K562 (cell line): ENCODE measurements at regions not wholly inside any gene's neighbourhood (a gene's known extent, or its start where the extent isn't known, plus 50 kb on each side); places are given as distances from the start of the nearest gene placed in this dataset.
A peak's percentile ranks its signal among the peaks of the same experiment; 100 is the strongest.
"Not testable (repeated sequence)": the region's sequence is repeated elsewhere in the genome, so short reads cannot be mapped to it uniquely, and the experiment has no call there.

Source experiments
- ATAC-seq: fragments of 200-7000 bp; cut with Tn5 transposase; 3 replicates; pipeline ENCODE4 v1.9.1; 2020; ENCODE audit warnings: moderate library complexity
- BruUV-seq: library from RNA; stranded (reverse); fragments of 400-500 nt; replicated peaks from 2 replicates; lab custom pipeline; 2021; lab: Mats Ljungman, UMichigan
- CTCF ChIA-PET: fragments of 300-600 bp; formaldehyde crosslinking; extraction: SDS; loops from one replicate; lab custom pipeline; 2021; ENCODE audit warnings: low intra/inter-chr PET ratio; lab: Yijun Ruan, JAX
- POLR2A ChIA-PET: fragments of 300-600, 350-650 bp; sonication (Branson Sonifier 250); formaldehyde crosslinking; extraction: SDS; loops from one replicate; lab custom pipeline; 2021; ENCODE audit warnings: antibody characterized with exemption, inconsistent platforms; lab: Yijun Ruan, JAX
- DNase-seq, 4 experiments: peaks; one replicate each; pipeline versions ENCODE4 v3.0.0 to v3.0.0-alpha.2; 2011 to 2018; ENCODE audit warnings: low spot score in 3 of 4, mixed read lengths in 3 of 4; ENCODE audit errors: extremely low read depth in 1 of 4
- FAIRE-seq: peaks from 2 replicates; lab custom pipeline; 2011; peaks lifted over from hg19 to GRCh38; lab: Jason Lieb, UNC
- H2AFZ ChIP-seq: 2 replicates; pipeline ENCODE4 v1.6.0; 2011; ENCODE audit warnings: low read depth, low read length, control low read depth, inconsistent platforms
- H3K27ac ChIP-seq: fragments of 200-600 bp; 3 replicates; pipeline ENCODE4 v1.8.0; 2011; ENCODE audit warnings: low read depth, mild to moderate bottlenecking, control low read depth, inconsistent platforms, low read length, moderate library complexity, mixed read lengths; ENCODE audit errors: extremely low read depth
- H3K27me3 ChIP-seq, 2 experiments: fragments of 300-600 bp in 1 of 2; 2 replicates in 1 of 2; 3 replicates in 1 of 2; pipeline versions ENCODE4 v1.6.0 to v1.8.0; 2011; ENCODE audit warnings: inconsistent platforms in 2 of 2, low read length in 2 of 2, mild to moderate bottlenecking in 1 of 2, mixed read lengths in 1 of 2, moderate library complexity in 1 of 2; ENCODE audit not compliant: control insufficient read depth in 2 of 2, insufficient read depth in 2 of 2
- H3K36me3 ChIP-seq: fragments of 300-600 bp; 3 replicates; pipeline ENCODE4 v1.8.0; 2011; ENCODE audit warnings: mild to moderate bottlenecking, low read length, inconsistent platforms; ENCODE audit not compliant: control insufficient read depth, insufficient read depth
- H3K4me1 ChIP-seq, 2 experiments: fragments of 200-600 bp in 1 of 2; replicated peaks in 1 of 2; 2 replicates in 1 of 2; 3 replicates in 1 of 2; pipeline versions ENCODE4 v1.5.1 to v1.8.0; 2011; ENCODE audit warnings: inconsistent platforms in 2 of 2, low read length in 2 of 2, mild to moderate bottlenecking in 1 of 2, mixed read lengths in 1 of 2, moderate library complexity in 1 of 2; ENCODE audit not compliant: control insufficient read depth in 2 of 2, insufficient read depth in 2 of 2
- H3K4me2 ChIP-seq: 2 replicates; pipeline ENCODE4 v1.6.1; 2011; ENCODE audit warnings: low read length, control low read depth, inconsistent platforms, mixed read lengths; ENCODE audit not compliant: insufficient read depth
- H3K4me3 ChIP-seq: fragments of 200-600 bp; sonication (generic), shearing (Covaris generic); 2 replicates; pipeline ENCODE4 v1.5.1; 2016; ENCODE audit warnings: control low read depth, inconsistent platforms
- H3K79me2 ChIP-seq: fragments of 200-600 bp; 3 replicates; pipeline ENCODE4 v1.8.0; 2011; ENCODE audit warnings: low read length, inconsistent platforms; ENCODE audit not compliant: control insufficient read depth, insufficient read depth
- H3K9ac ChIP-seq, 2 experiments: 2 replicates each; pipeline versions ENCODE4 v1.6.0 to v1.6.1; 2011; ENCODE audit warnings: low read depth in 2 of 2, low read length in 2 of 2, control low read depth in 1 of 2, inconsistent platforms in 1 of 2, mild to moderate bottlenecking in 1 of 2, mixed read lengths in 1 of 2; ENCODE audit not compliant: insufficient read depth in 1 of 2
- H3K9me1 ChIP-seq: one replicate; pipeline ENCODE4 v1.6.0; 2011; ENCODE audit warnings: inconsistent platforms, mild to moderate bottlenecking, low read length, moderate library complexity; ENCODE audit not compliant: control insufficient read depth, insufficient read depth
- H3K9me3 ChIP-seq: replicated peaks from 2 replicates; pipeline ENCODE4 v1.5.1; 2011; ENCODE audit warnings: low read depth, low read length, inconsistent platforms; ENCODE audit not compliant: control insufficient read depth, insufficient read depth
- H4K20me1 ChIP-seq: replicated peaks from 2 replicates; pipeline ENCODE4 v1.6.1; 2011; ENCODE audit warnings: low read length, inconsistent platforms, mixed read lengths; ENCODE audit not compliant: control insufficient read depth, insufficient read depth
- NFIX ChIP-seq: fragments of 250-450 bp; sonication (Bioruptor Pico); IDR thresholded peaks from 2 replicates; pipeline ENCODE4 v1.4.0; 2020; ENCODE audit warnings: low read depth, mild to moderate bottlenecking, moderate library complexity
- PRMT5 ChIP-seq: sonication (generic); formaldehyde crosslinking; IDR thresholded peaks from 2 replicates; pipeline ENCODE4 v1.5.0; 2020; ENCODE audit warnings: missing genetic modification reagents
- SMARCC2 ChIP-seq: fragments of 450-650 bp; IDR thresholded peaks from 2 replicates; pipeline ENCODE4 v1.6.1; 2017; ENCODE audit warnings: antibody characterized with exemption, moderate library complexity, mild to moderate bottlenecking, low read depth
- SUPT5H ChIP-seq: fragments of 450-650 bp; IDR thresholded peaks from 2 replicates; pipeline ENCODE4 v1.6.1; 2016
- U2AF1 ChIP-seq: fragments of 200-400 bp; formaldehyde crosslinking; optimal IDR thresholded peaks from 2 replicates; pipeline ENCODE3; 2017; ENCODE audit warnings: mild to moderate bottlenecking, low read depth, low read length, moderate library complexity
- ZNF696 ChIP-seq: fragments of 250-450 bp; sonication (Bioruptor Pico); conservative IDR thresholded peaks from 2 replicates; pipeline ENCODE4 v1.4.0; 2020; ENCODE audit warnings: mild to moderate bottlenecking, moderate library complexity
- WGBS: fragments of 100-300 bp; shearing (Covaris generic); methylation state at CpG from one replicate; pipeline ENCODE4 v1.1.6; 2016; ENCODE audit warnings: low coverage, mixed read lengths; ENCODE audit not compliant: insufficient coverage; ENCODE audit errors: missing lambda C conversion rate; 5-methylcytosine and 5-hydroxymethylcytosine counted together
- in situ Hi-C: fragments of 300-500 bp; cut with MboI; formaldehyde crosslinking; loops from 4 replicates; pipeline ENCODE4 v1.15.0; 2018; ENCODE audit warnings: inconsistent platforms, mixed read lengths
- intact Hi-C: fragments of 100-400 bp; cut with micrococcal nuclease; formaldehyde crosslinking; loops from 2 replicates; pipeline ENCODE4 v1.14.2; 2022
- TF ChIP-seq, protein P1 (sequence below): IDR thresholded peaks from 2 replicates; pipeline ENCODE4 v1.6.1; 2016; ENCODE audit warnings: missing genetic modification characterization, missing compliant biosample characterization
- TF ChIP-seq, protein P2 (sequence below), 2 experiments: fragments of 450-650 bp in 1 of 2; IDR thresholded peaks; 2 replicates each; pipeline ENCODE4 v1.6.1; 2011 to 2017; ENCODE audit warnings: low read depth in 2 of 2, antibody characterized with exemption in 1 of 2, borderline replicate concordance in 1 of 2, low read length in 1 of 2, mild to moderate bottlenecking in 1 of 2, mixed read lengths in 1 of 2; ENCODE audit not compliant: control insufficient read depth in 1 of 2

DNA sequence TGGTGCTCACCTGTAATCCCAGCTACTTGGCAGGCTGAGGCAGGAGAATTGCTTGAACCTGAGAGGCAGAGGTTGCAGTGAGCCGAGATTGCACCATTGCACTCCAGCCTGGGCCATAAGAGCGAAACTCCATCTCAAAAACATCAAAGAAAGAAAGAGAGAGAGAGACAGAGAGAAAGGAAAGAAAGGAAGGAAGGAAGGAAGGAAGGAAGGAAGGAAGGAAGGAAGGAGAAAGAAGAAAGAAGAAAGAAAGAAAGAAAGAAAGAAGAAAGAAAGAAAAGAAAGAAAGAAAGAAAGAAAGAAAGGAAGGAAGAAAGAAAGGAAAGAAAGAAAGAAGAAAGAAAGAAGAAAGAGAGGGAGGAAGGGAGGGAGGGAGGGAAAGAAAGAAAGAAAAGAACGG is 69.4 kb upstream of the SLC25A33 start:
- H3K4me1 ChIP-seq, H3K9ac ChIP-seq, H2AFZ ChIP-seq, H3K4me2 ChIP-seq, H3K9me3 ChIP-seq, ATAC-seq, H3K36me3 ChIP-seq, in situ Hi-C loops, FAIRE-seq, H3K4me3 ChIP-seq, H3K9me1 ChIP-seq, DNase-seq, BruUV-seq, H4K20me1 ChIP-seq, H3K79me2 ChIP-seq, CTCF ChIA-PET, intact Hi-C loops, H3K27ac ChIP-seq: not testable (repeated sequence)
- POLR2A ChIA-PET = interaction anchor here (0.6 kb wide), 1 partner anchor 14 kb away, joined by 3 read pairs; no protein-coding TSS in a partner anchor
- 0% methylated on average over 2 of the region's 3 CpGs for WGBS
- peaks cover 48 to 86% of the 10 kb centered on the region in 2 experiments for H3K27me3 ChIP-seq
- TF ChIP-seq, protein P1, sequence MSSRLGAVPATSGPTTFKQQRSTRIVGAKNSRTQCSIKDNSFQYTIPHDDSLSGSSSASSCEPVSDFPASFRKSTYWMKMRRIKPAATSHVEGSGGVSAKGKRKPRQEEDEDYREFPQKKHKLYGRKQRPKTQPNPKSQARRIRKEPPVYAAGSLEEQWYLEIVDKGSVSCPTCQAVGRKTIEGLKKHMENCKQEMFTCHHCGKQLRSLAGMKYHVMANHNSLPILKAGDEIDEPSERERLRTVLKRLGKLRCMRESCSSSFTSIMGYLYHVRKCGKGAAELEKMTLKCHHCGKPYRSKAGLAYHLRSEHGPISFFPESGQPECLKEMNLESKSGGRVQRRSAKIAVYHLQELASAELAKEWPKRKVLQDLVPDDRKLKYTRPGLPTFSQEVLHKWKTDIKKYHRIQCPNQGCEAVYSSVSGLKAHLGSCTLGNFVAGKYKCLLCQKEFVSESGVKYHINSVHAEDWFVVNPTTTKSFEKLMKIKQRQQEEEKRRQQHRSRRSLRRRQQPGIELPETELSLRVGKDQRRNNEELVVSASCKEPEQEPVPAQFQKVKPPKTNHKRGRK (tag) = peak; percentile 88

DNA sequence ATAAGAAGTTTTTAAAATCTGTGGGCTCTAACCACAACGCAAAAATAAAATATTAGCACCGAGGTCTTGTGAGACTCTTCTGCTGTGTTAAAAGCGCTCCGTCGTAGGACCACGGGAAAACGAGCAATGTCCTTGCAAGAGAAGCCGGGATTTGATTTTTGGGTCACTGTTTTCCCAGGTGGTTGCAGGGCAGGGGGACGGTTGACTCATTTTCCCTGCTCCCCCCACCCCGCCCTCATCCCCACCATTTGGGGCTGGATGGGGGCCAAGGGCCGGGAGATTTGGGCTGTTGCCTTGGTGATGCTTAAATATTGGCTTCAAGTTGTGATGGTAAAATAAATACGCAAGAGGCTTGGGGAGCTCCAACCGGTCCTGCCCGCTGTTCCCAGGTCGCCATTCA is 67.6 kb upstream of the SLC25A33 start:
- POLR2A ChIA-PET = interaction anchor here (0.6 to 0.8 kb wide), 4 partner anchors 13 to 256 kb away, joined by 3 read pairs; no protein-coding TSS in a partner anchor

More for the DNA sequence above, 67.6 kb upstream of the SLC25A33 start:
- CTCF ChIA-PET = no interaction called here
- Histone ChIP-seq H2AFZ (no peak overlapping the region), H3K4me3 (no peak overlapping the region), H3K4me2 (no peak overlapping the region), H3K27me3 (peaks cover 35 to 78% of the 10 kb centered on the region in 2 experiments), H3K4me1 (peaks cover 0 to 4% of the 10 kb centered on the region in 2 experiments; a peak in 1 of 5 replicates), H3K9me3 (no peaks in the 10 kb centered on the region), H3K9me1 (no peaks in the 10 kb centered on the region), H3K9ac (no peak overlapping the region), H3K36me3 (no peaks in the 10 kb centered on the region), H4K20me1 (peaks cover 5% of the 10 kb centered on the region; the same call in 1 of the 2 replicates), H3K79me2 (no peaks in the 10 kb centered on the region), H3K27ac (no peak overlapping the region)
- in situ Hi-C loops = no loop called here
- no TSS peak for BruUV-seq
- under 1% methylated on average over 15 of the region's 15 CpGs for WGBS
- DNase-seq (no peak), ATAC-seq (no peak), FAIRE-seq (no peak)
- TF ChIP-seq, protein P2, sequence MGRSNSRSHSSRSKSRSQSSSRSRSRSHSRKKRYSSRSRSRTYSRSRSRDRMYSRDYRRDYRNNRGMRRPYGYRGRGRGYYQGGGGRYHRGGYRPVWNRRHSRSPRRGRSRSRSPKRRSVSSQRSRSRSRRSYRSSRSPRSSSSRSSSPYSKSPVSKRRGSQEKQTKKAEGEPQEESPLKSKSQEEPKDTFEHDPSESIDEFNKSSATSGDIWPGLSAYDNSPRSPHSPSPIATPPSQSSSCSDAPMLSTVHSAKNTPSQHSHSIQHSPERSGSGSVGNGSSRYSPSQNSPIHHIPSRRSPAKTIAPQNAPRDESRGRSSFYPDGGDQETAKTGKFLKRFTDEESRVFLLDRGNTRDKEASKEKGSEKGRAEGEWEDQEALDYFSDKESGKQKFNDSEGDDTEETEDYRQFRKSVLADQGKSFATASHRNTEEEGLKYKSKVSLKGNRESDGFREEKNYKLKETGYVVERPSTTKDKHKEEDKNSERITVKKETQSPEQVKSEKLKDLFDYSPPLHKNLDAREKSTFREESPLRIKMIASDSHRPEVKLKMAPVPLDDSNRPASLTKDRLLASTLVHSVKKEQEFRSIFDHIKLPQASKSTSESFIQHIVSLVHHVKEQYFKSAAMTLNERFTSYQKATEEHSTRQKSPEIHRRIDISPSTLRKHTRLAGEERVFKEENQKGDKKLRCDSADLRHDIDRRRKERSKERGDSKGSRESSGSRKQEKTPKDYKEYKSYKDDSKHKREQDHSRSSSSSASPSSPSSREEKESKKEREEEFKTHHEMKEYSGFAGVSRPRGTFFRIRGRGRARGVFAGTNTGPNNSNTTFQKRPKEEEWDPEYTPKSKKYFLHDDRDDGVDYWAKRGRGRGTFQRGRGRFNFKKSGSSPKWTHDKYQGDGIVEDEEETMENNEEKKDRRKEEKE (IDR thresholded peaks at IDR 0.05; ENCODE audit: borderline replicate concordance in 1 of 2, control insufficient read depth in 1 of 2, low read depth in 2 of 2, low read length in 1 of 2) = no peak
- TF ChIP-seq ZNF696 (CRISPR knock-in tag) (no peak), NFIX (CRISPR knock-in tag) (no peak), SUPT5H (no peak), U2AF1 (no peak), SMARCC2 (no peak), PRMT5 (no peak)
- intact Hi-C loops = no loop called here
